Thyroid gland (tissue), 4 donors: ENCODE measurements at regions not wholly inside any gene's neighbourhood (a gene's known extent, or its start where the extent isn't known, plus 50 kb on each side); places are given as distances from the start of the nearest gene placed in this dataset.

ENCODE experiments used
- CTCF ChIP-seq, 6 experiments: fragments of 200-600 bp in 3 of 6; fragments of 450-650 bp in 3 of 6; sonication (generic) in 3 of 6; IDR thresholded peaks; one replicate each; pipeline ENCODE4 v1.5.1; 2016 to 2019; ENCODE audit warnings: antibody characterized with exemption in 6 of 6, mild to moderate bottlenecking in 2 of 6, inconsistent platforms in 1 of 6, moderate library complexity in 1 of 6
- POLR2A ChIP-seq, 2 donors: fragments of 450-650 bp; IDR thresholded peaks; one replicate each; pipeline ENCODE4 v1.6.1; 2017; ENCODE audit warnings: antibody characterized with exemption in 2 of 2, mild to moderate bottlenecking in 2 of 2, moderate library complexity in 1 of 2

- TF ChIP-seq CTCF (IDR thresholded peaks at IDR 0.05) (no peak), POLR2A (IDR thresholded peaks at IDR 0.05) (no peak)
Measured at GRCh38 chr1:14487671-14488070, 110.8 kb upstream of the KAZN start.
